DMS114 treated with DMSO at 0.1 percent for 48 hours (cell line): ENCODE measurements at regions not wholly inside any gene's neighbourhood (a gene's known extent, or its start where the extent isn't known, plus 50 kb on each side); places are given as distances from the start of the nearest gene placed in this dataset.
"Not testable (repeated sequence)": the region's sequence is repeated elsewhere in the genome, so short reads cannot be mapped to it uniquely, and the experiment has no call there.

Source experiments
- DNase-seq: peaks from one replicate; lab custom pipeline; 2025; ENCODE audit not compliant: unreplicated experiment; lab: John Stamatoyannopoulos, UW

DNA sequence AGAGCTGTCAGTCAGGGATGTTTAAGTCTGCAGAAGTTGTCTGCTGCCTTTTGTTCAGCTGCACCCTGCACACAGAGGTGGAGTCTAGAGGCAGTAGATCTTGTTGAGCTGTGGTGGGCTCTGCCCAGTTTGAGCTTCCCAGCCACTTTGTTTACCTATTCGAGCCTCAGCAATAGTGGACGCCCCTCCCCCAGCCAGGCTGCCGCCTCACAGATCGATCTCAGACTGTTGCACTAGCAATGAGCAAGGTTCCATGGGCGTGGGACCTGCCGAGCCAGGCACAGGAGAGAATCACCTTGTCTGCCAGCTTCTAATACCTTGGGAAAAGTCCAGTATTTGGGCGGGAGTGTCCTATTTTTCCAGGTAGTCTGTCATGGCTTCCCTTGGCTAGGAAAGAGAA is 225.1 kb upstream of the RASA1 start:
- no peak for DNase-seq

GRCh38 chr5:87048156-87048555 is 219.5 kb upstream of the RASA1 start:
- no peak for DNase-seq

DNA sequence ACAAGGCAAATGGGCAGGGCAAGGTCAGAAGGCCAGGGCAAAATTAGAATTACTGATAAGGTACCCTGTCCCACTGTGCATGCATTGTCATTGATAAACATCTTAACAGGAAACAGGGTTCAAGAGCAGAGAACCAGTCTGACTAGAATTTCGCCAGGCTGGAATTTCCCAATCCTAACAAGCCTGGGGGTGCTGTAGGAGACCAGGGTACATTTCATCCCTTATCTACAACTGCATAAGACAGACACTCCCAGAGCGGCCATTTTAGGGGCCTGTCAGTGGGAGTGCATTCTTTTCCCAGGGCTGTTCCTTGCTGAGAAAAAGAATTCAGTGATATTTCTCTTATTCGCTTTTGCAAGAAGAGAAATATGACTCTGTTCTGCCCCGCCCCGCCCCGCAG is 218.7 kb upstream of the RASA1 start:
- not testable (repeated sequence) for DNase-seq

GRCh38 chr5:87051502-87052113 is 216.1 kb upstream of the RASA1 start:
- DNase-seq = no peak

DNA sequence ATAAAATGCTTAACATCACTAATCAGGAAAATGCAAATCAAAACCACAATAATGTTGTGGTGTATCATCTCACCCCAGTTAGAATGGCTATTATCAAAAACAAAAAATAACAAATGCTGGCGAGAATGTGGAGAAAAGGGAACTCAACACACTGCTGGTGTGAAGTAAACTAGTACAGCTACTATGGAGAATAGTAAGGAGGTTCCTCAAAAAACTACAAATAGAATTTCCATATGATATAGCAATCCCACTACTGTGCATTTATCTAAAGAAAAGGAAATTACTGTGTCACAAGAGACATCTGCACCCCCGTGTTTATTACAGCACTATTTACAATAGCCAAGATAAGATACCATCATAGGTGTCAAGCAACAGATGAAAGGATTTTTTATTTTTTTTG is 214.5 kb upstream of the RASA1 start:
- no peak for DNase-seq

DNA sequence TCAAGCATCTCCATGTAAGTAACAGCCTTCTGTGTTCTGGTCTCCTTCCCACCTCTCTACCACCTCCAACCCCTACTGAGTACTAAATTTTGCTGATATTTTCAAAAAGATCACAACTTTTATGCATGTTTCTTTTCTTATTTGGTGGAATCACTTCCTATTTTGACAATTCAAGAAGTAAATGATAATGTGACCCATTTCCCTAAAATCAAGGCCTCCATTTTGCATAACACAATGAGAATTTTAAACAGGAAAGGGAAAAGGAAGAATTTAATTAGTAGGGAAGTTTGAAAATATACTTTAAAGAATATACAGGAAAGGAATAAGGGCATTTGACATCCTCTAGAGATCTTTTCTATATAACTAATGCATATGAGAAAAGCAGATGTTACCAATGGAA is 212.9 kb upstream of the RASA1 start:
- DNase-seq = no peak

- no peak for DNase-seq
These were observed 206.6 kb upstream of the RASA1 start for GRCh38 chr5:87061046-87061445.

DNA sequence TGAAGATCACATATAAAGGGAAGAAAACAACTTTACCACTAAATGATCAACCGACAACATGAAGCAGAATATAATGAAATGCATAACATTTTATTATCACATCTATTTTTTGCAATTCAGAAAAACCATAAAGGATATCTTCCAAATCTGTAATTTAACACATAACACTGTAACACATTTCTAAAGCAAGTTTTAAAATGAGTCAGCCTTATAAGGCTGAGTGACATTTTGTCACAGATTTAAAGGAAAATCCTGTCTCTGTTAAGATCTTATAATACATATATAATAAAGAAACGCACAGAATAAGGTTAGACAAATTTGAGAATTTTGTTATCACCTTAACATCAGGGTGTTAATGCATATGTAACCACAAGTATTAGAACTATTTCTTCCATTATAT is 198.4 kb upstream of the RASA1 start:
- no peak for DNase-seq

DNA sequence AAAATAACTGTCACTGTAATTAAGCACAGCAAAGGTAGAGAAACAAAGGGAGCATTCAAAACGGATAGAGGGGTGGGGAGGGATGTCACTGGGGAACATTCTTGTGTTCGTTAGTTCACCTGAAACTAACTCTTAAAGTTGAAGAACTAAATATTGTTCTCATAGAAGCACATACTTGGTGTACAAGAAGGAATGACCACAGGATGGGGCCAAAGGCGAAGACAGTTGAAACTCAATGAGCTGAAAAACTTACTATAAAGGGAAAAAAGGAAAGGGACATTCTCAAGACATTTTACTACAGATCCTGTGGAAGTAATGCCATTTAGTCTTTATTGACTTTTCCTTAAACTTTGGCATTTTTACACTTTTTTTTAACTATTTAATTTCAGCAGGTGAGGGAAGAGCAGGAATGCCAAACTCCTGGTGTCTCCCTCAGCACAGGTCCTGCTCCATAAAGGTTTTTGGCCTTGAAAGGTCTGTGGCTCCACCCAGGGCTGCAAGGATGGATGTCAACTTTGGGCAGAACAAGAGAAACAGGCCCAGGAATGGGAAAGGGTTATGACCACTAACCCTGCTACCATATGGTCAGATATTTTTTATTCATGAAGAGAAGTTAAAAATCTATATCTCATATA is 197.6 kb upstream of the RASA1 start:
- no peak for DNase-seq

- no peak for DNase-seq
These were observed 193.6 kb upstream of the RASA1 start for GRCh38 chr5:87074072-87074471.

- no peak for DNase-seq
These were observed 192.6 kb upstream of the RASA1 start for GRCh38 chr5:87074934-87075541.

DNA sequence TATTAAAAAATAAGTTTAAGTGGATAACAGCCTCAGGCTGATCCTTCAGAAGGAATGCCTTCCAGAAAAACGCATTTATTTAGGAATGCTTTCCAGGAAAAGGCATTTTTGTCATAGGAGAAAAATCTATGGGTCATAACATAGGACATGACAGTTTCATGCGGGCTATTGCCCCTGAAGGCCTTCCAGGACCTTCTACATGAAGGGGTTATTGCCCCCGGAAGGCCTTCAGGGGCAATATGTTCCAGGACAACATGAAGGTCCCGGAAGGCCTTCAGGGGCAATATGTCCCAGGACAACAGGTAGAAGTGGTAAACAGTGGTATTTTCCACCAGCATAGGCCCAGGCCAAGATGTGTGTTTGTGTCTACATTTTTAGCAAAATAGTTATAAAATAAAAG is 191.3 kb upstream of the RASA1 start:
- DNase-seq = no peak

DNA sequence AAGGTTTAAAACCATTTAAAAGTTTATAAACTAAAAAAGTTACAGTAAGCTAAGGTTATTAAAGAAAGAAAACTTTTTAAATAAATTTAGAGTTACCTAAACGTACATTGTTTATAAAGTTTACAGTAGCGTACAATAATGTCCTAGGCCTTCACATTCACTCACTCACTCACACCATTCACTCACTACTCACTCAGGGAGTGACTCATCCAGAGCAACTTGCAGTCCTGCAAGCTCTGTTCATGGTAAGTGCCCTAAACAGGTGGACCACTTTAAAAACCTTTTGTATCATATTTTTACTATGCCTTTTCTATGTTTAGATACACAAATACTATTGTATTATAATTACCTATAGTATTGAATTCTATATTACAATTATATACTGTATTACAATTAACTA is 190.8 kb upstream of the RASA1 start:
- no peak for DNase-seq

- no peak for DNase-seq
These were observed 188.5 kb upstream of the RASA1 start for GRCh38 chr5:87079219-87079618.

GRCh38 chr5:87081016-87081415 is 186.7 kb upstream of the RASA1 start:
- DNase-seq = no peak

GRCh38 chr5:87081511-87082372 is 185.9 kb upstream of the RASA1 start:
- DNase-seq = no peak

DNA sequence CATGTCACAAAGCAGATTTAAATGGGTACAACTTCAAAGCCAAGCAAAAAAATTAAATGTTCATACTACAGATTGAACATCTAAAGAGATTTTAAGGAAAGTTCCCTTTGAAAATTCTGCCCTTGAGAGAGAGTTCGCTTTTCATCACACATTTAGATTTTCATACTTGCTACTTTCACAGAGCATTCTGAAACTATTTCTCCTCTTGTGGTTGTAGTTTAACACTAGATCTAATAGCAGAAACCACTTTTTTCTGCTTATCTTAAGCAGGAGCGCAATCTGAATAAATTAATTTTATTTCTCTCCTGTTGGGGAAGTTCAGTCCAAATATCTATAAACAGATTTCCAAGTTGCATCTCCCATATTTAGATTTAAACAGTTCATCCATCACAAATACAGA is 173.3 kb upstream of the RASA1 start:
- no peak for DNase-seq

DNA sequence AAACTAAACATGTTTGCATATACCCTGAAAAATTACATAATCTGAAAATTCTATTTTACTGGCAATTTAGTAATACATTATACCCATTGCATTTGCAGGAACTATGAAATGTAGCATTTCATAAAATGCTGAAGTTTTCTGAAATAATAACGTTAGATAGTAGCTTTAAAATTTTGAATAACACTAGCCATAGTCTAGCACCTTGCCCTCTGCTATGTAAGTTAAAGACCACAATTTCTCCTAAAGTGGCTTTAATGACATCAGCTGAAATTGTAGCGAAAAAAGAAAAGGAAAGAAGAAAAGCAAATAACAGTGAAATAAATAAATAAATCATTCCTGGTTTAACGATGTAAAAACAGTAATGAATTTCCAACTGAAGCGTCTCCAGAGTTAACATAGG is 172.8 kb upstream of the RASA1 start:
- DNase-seq = no peak

DNA sequence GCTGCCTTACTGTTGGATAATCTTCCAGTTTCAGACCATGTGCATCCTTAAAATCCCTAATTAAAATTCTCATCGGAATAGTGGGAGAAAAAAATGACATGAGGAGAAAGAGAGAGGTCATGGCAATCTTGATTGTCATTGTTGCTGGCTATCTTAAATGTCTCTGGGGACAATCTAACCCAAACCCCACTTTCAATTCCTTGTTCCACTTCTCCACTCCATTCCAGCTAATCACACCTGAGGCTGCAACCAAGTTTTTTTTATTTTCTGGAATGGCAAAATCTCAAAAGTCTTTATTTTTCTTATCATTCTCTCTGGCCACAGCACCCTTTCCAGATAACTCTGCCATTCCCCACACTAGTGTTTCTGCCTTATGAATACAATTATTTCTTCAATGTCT is 171.9 kb upstream of the RASA1 start:
- no peak for DNase-seq

GRCh38 chr5:87097664-87098063 is 170.0 kb upstream of the RASA1 start:
- DNase-seq = no peak

DNA sequence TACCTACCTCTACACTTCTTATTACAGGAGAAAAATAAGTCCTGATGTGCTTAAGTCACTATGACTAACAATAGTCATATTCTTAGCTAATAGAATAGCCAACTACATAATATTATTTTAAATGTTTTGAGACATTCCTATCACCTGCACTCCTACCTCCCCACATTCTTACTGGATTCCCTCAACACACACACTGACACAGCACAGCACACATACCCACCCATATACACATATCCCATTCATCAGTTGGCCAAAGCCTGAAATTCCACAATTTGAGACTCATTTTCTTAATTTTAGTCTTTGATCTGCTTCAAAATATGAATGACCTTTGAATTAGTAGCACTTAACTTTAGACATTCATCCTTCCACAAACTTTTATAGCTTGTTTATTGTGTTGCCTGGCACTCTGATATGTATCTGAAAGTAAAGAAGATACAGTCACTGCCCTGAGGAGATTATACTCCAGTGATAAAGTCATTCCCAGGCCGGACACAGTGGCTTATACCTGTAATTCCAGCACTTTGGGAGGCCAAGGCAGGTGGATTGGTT is 168.3 kb upstream of the RASA1 start:
- no peak for DNase-seq

- no peak for DNase-seq
These were observed 167.7 kb upstream of the RASA1 start for GRCh38 chr5:87099968-87100367.
